ENCODE measurements at regions not wholly inside any gene's neighbourhood (a gene's known extent, or its start where the extent isn't known, plus 50 kb on each side); places are given as distances from the start of the nearest gene placed in this dataset.

DNA sequence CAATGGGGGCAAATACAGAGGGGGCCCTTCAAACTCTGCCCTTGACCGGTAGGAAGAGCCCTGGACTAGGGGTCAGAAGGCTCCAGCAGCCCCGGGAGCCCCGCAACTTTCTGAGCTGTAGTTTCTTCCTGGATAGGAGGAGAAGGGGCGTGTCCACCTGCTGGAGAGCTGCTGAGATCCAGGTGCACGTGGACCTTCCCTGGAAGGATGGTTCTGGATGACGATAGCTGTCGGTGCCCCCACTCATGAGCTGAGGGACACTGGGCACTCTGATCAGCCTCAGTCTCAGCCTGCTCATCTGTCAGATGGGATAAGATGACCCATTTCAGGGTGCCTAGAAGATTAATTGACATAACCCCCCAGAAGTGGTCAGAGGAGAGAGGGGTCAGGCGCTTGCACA, 125.2 kb upstream of the HDAC4 start:
- TF ChIP-seq, protein P1, sequence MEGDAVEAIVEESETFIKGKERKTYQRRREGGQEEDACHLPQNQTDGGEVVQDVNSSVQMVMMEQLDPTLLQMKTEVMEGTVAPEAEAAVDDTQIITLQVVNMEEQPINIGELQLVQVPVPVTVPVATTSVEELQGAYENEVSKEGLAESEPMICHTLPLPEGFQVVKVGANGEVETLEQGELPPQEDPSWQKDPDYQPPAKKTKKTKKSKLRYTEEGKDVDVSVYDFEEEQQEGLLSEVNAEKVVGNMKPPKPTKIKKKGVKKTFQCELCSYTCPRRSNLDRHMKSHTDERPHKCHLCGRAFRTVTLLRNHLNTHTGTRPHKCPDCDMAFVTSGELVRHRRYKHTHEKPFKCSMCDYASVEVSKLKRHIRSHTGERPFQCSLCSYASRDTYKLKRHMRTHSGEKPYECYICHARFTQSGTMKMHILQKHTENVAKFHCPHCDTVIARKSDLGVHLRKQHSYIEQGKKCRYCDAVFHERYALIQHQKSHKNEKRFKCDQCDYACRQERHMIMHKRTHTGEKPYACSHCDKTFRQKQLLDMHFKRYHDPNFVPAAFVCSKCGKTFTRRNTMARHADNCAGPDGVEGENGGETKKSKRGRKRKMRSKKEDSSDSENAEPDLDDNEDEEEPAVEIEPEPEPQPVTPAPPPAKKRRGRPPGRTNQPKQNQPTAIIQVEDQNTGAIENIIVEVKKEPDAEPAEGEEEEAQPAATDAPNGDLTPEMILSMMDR (conservative IDR thresholded peaks at IDR 0.05; ENCODE audit: low read depth in 2 of 2): no peak
- TF ChIP-seq POLR2AphosphoS5 (IDR thresholded peaks at IDR 0.05; ENCODE audit: low read depth): no peak
- no peak for TF ChIP-seq EZH2phosphoT487 (IDR thresholded peaks at IDR 0.05; ENCODE audit: unreplicated experiment)
- TF ChIP-seq EZH2 (IDR thresholded peaks at IDR 0.05; ENCODE audit: low read depth, unreplicated experiment): no peak
